Right lobe of liver (tissue), 6 donors: ENCODE measurements at regions not wholly inside any gene's neighbourhood (a gene's known extent, or its start where the extent isn't known, plus 50 kb on each side); places are given as distances from the start of the nearest gene placed in this dataset.

Experiments used
- ATAC-seq, 4 donors: fragments of 200-7000 bp; cut with Tn5 transposase; one replicate each; pipeline ENCODE4 v1.9.1; 2020; ENCODE audit warnings: mild to moderate bottlenecking in 4 of 4, moderate library complexity in 4 of 4
- DNase-seq, 3 donors: peaks; one replicate each; pipeline ENCODE4 v3.0.0-alpha.2; 2020
- H3K27ac ChIP-seq, 3 donors: fragments of 200-600 bp; one replicate each; pipeline ENCODE4 v1.8.0; 2022
- H3K27me3 ChIP-seq, 2 donors: fragments of 200-600 bp; one replicate each; pipeline ENCODE4 v1.8.0; 2022
- H3K36me3 ChIP-seq, 4 donors: fragments of 200-600 bp; sonication (generic) in 1 of 4; one replicate each; pipeline versions ENCODE4 v1.5.1 to v1.8.0; 2017 to 2022; ENCODE audit warnings: control low read depth in 1 of 4
- H3K4me1 ChIP-seq, 4 donors: fragments of 200-600 bp; sonication (generic) in 1 of 4; one replicate each; pipeline versions ENCODE4 v1.5.1 to v1.8.0; 2017 to 2022; ENCODE audit warnings: control low read depth in 1 of 4
- H3K4me3 ChIP-seq, 3 donors: fragments of 200-600 bp; one replicate each; pipeline ENCODE4 v1.8.0; 2022
- H3K9me3 ChIP-seq, 4 donors: fragments of 200-600 bp; sonication (generic) in 1 of 4; one replicate each; pipeline versions ENCODE4 v1.5.1 to v1.8.0; 2017 to 2022; ENCODE audit warnings: control low read depth in 1 of 4
- CTCF ChIP-seq, 4 donors: fragments of 200-600 bp in 3 of 4; fragments of 450-650 bp in 1 of 4; IDR thresholded peaks; one replicate each; pipeline versions ENCODE4 v1.5.1 to v1.8.0; 2016 to 2022; ENCODE audit warnings: antibody characterized with exemption in 4 of 4, mild to moderate bottlenecking in 2 of 4
- POLR2A ChIP-seq: fragments of 450-650 bp; IDR thresholded peaks from one replicate; pipeline ENCODE4 v1.6.1; 2017; ENCODE audit warnings: antibody characterized with exemption, mild to moderate bottlenecking
- WGBS: methylation state at CpG from one replicate; pipeline ENCODE4 v1.1.6; 2018; ENCODE audit warnings: low coverage, low lambda C conversion rate; ENCODE audit not compliant: insufficient coverage; ENCODE audit errors: missing lambda C conversion rate; 5-methylcytosine and 5-hydroxymethylcytosine counted together
- intact Hi-C, 2 donors: fragments of 100-400 bp; cut with DNase I; formaldehyde crosslinking; loops; one replicate each; pipeline versions ENCODE4 v1.11.2 to v1.14.1; 2022
- donor health status: DM: no; HTN: yes; CAD: no.
- donor health status: DM: no; HTN: no; CAD: no.
- donor health status: DM: no; HTN: no; CAD: no.
- donor health status: DM: no; HTN: yes; CAD: no.
- donor health status: DM: no; HTN: yes; CAD: no.

- no peak for TF ChIP-seq CTCF (IDR thresholded peaks at IDR 0.05)
- TF ChIP-seq POLR2A: no peak
- WGBS: 41% methylated on average over 8 of the region's 19 CpGs
- Histone ChIP-seq H3K36me3 (no peaks in the 10 kb centered on the region), H3K27me3 (no peaks in the 10 kb centered on the region), H3K4me1 (no peaks in the 10 kb centered on the region), H3K27ac (no peak overlapping the region), H3K4me3 (no peak overlapping the region), H3K9me3 (no peaks in the 10 kb centered on the region)
- DNase-seq (peak; percentile 7 to 26 (median 8)), ATAC-seq (no peak)
- intact Hi-C loops: no loop called here
These were observed 89.9 kb downstream of the YTHDF1 start for GRCh38 chr20:63125838-63126601.

- WGBS: 62% methylated on average over 3 of the region's 5 CpGs
- Histone ChIP-seq H3K9me3 (no peaks in the 10 kb centered on the region), H3K4me1 (no peaks in the 10 kb centered on the region), H3K4me3 (no peak overlapping the region), H3K36me3 (no peaks in the 10 kb centered on the region), H3K27ac (no peak overlapping the region), H3K27me3 (no peaks in the 10 kb centered on the region)
- intact Hi-C loops: no loop called here
- ATAC-seq (no peak), DNase-seq (no peak)
- no peak for TF ChIP-seq POLR2A
- TF ChIP-seq CTCF (IDR thresholded peaks at IDR 0.05): no peak
These were observed 90.4 kb downstream of the YTHDF1 start for GRCh38 chr20:63125581-63125837.

GRCh38 chr20:63124782-63125580 is 91.0 kb downstream of the YTHDF1 start:
- no peak overlapping the region for H3K4me3 ChIP-seq
- no peaks in the 10 kb centered on the region for H3K36me3 ChIP-seq
- intact Hi-C loops: no loop called here
- DNase-seq (peak; percentile 3 to 40 (median 31)), ATAC-seq (no peak)
- H3K4me1 ChIP-seq: no peaks in the 10 kb centered on the region
- no peak for TF ChIP-seq POLR2A
- TF ChIP-seq CTCF (IDR thresholded peaks at IDR 0.05): no peak
- no peaks in the 10 kb centered on the region for H3K9me3 ChIP-seq
- no peaks in the 10 kb centered on the region for H3K27me3 ChIP-seq
- 41% methylated on average over 15 of the region's 23 CpGs for WGBS
- H3K27ac ChIP-seq: no peak overlapping the region

GRCh38 chr20:63124092-63124781 is 91.7 kb downstream of the YTHDF1 start:
- intact Hi-C loops: no loop called here
- 50% methylated on average over 11 of the region's 19 CpGs for WGBS
- no peak for TF ChIP-seq POLR2A
- TF ChIP-seq CTCF (IDR thresholded peaks at IDR 0.05): no peak

More at GRCh38 chr20:63124092-63124781, 91.7 kb downstream of the YTHDF1 start:
- Histone ChIP-seq H3K4me1 (no peaks in the 10 kb centered on the region), H3K9me3 (no peaks in the 10 kb centered on the region), H3K36me3 (no peaks in the 10 kb centered on the region), H3K4me3 (no peak overlapping the region), H3K27ac (no peak overlapping the region), H3K27me3 (no peaks in the 10 kb centered on the region)
- no peak for ATAC-seq
- peak; percentile 13 to 32 (median 19) for DNase-seq
